ENCODE measurements at regions not wholly inside any gene's neighbourhood (a gene's known extent, or its start where the extent isn't known, plus 50 kb on each side); places are given as distances from the start of the nearest gene placed in this dataset.

- Histone ChIP-seq H3F3A (ENCODE audit: control insufficient read depth, insufficient read depth) (no peaks in the 10 kb centered on the region), H3K79me2 (ENCODE audit: control insufficient read depth, low read length) (no peaks in the 10 kb centered on the region), H3K9me3 (ENCODE audit: control insufficient read depth, insufficient read depth, low read length) (no peaks in the 10 kb centered on the region), H3K4me1 (ENCODE audit: control insufficient read depth, low read length) (no peaks in the 10 kb centered on the region), H3K27me3 (ENCODE audit: control insufficient read depth, low read length) (no peaks in the 10 kb centered on the region), H3K4me3 (ENCODE audit: low read length) (no peak overlapping the region), H3K9me2 (replicated peaks; ENCODE audit: control insufficient read depth, low read length) (no peaks in the 10 kb centered on the region), H3K27ac (ENCODE audit: low read depth, low read length) (no peak overlapping the region), H3K4me2 (ENCODE audit: low read length) (no peak overlapping the region), H4K20me1 (ENCODE audit: control insufficient read depth, insufficient read depth, low read depth, low read length) (no peaks in the 10 kb centered on the region), H3K36me3 (ENCODE audit: control insufficient read depth, low read length) (no peaks in the 10 kb centered on the region)
- no peak for TF ChIP-seq CTCF (IDR thresholded peaks at IDR 0.05; ENCODE audit: low read depth, low read length, poor library complexity, severe bottlenecking)
- no peak for TF ChIP-seq EZH2phosphoT487 (IDR thresholded peaks at IDR 0.05; ENCODE audit: borderline replicate concordance, low read length)
Observed at GRCh38 chr7:156143158-156143557, 330.9 kb upstream of the SHH start.

- Histone ChIP-seq H3K9me3 (ENCODE audit: control insufficient read depth, insufficient read depth, low read length) (no peaks in the 10 kb centered on the region), H3K27ac (ENCODE audit: low read depth, low read length) (no peak overlapping the region), H3K9me2 (replicated peaks; ENCODE audit: control insufficient read depth, low read length) (no peaks in the 10 kb centered on the region), H3F3A (ENCODE audit: control insufficient read depth, insufficient read depth) (no peaks in the 10 kb centered on the region), H3K36me3 (ENCODE audit: control insufficient read depth, low read length) (no peaks in the 10 kb centered on the region), H4K20me1 (ENCODE audit: control insufficient read depth, insufficient read depth, low read depth, low read length) (no peaks in the 10 kb centered on the region), H3K4me1 (ENCODE audit: control insufficient read depth, low read length) (no peaks in the 10 kb centered on the region), H3K79me2 (ENCODE audit: control insufficient read depth, low read length) (no peaks in the 10 kb centered on the region), H3K27me3 (ENCODE audit: control insufficient read depth, low read length) (no peaks in the 10 kb centered on the region), H3K4me2 (ENCODE audit: low read length) (no peak overlapping the region), H3K4me3 (ENCODE audit: low read length) (no peak overlapping the region)
- TF ChIP-seq CTCF (IDR thresholded peaks at IDR 0.05; ENCODE audit: low read depth, low read length, poor library complexity, severe bottlenecking) (no peak), EZH2phosphoT487 (IDR thresholded peaks at IDR 0.05; ENCODE audit: borderline replicate concordance, low read length) (no peak)
Observed at GRCh38 chr7:156141941-156142340, 329.7 kb upstream of the SHH start.

GRCh38 chr7:156140896-156141295 lies 328.6 kb upstream of the SHH start:
- Histone ChIP-seq H3K36me3 (ENCODE audit: control insufficient read depth, low read length) (no peaks in the 10 kb centered on the region), H3K27me3 (ENCODE audit: control insufficient read depth, low read length) (no peaks in the 10 kb centered on the region), H3K4me2 (ENCODE audit: low read length) (no peak overlapping the region), H3K27ac (ENCODE audit: low read depth, low read length) (no peak overlapping the region), H3F3A (ENCODE audit: control insufficient read depth, insufficient read depth) (no peaks in the 10 kb centered on the region), H3K4me1 (ENCODE audit: control insufficient read depth, low read length) (no peaks in the 10 kb centered on the region), H4K20me1 (ENCODE audit: control insufficient read depth, insufficient read depth, low read depth, low read length) (no peaks in the 10 kb centered on the region), H3K9me2 (replicated peaks; ENCODE audit: control insufficient read depth, low read length) (no peaks in the 10 kb centered on the region), H3K9me3 (ENCODE audit: control insufficient read depth, insufficient read depth, low read length) (no peaks in the 10 kb centered on the region), H3K79me2 (ENCODE audit: control insufficient read depth, low read length) (no peaks in the 10 kb centered on the region), H3K4me3 (ENCODE audit: low read length) (no peak overlapping the region)
- TF ChIP-seq EZH2phosphoT487 (IDR thresholded peaks at IDR 0.05; ENCODE audit: borderline replicate concordance, low read length) = no peak
- TF ChIP-seq CTCF (IDR thresholded peaks at IDR 0.05; ENCODE audit: low read depth, low read length, poor library complexity, severe bottlenecking) = no peak

GRCh38 chr7:156140447-156140846 lies 328.2 kb upstream of the SHH start:
- no peaks in the 10 kb centered on the region for H3K27me3 ChIP-seq (ENCODE audit: control insufficient read depth, low read length)
- H3K36me3 ChIP-seq (ENCODE audit: control insufficient read depth, low read length) = no peaks in the 10 kb centered on the region
- no peaks in the 10 kb centered on the region for H3K79me2 ChIP-seq (ENCODE audit: control insufficient read depth, low read length)
- H3K9me2 ChIP-seq (replicated peaks; ENCODE audit: control insufficient read depth, low read length) = no peaks in the 10 kb centered on the region
- H3F3A ChIP-seq (ENCODE audit: control insufficient read depth, insufficient read depth) = no peaks in the 10 kb centered on the region
- H3K27ac ChIP-seq (ENCODE audit: low read depth, low read length) = no peak overlapping the region
- no peaks in the 10 kb centered on the region for H4K20me1 ChIP-seq (ENCODE audit: control insufficient read depth, insufficient read depth, low read depth, low read length)
- H3K4me3 ChIP-seq (ENCODE audit: low read length) = no peak overlapping the region
- no peaks in the 10 kb centered on the region for H3K4me1 ChIP-seq (ENCODE audit: control insufficient read depth, low read length)
- no peak overlapping the region for H3K4me2 ChIP-seq (ENCODE audit: low read length)
- no peaks in the 10 kb centered on the region for H3K9me3 ChIP-seq (ENCODE audit: control insufficient read depth, insufficient read depth, low read length)
- no peak for TF ChIP-seq EZH2phosphoT487 (IDR thresholded peaks at IDR 0.05; ENCODE audit: borderline replicate concordance, low read length)
- TF ChIP-seq CTCF (IDR thresholded peaks at IDR 0.05; ENCODE audit: low read depth, low read length, poor library complexity, severe bottlenecking) = no peak

Data from DOHH2 (cell line).